ENCODE measurements at regions not wholly inside any gene's neighbourhood (a gene's known extent, or its start where the extent isn't known, plus 50 kb on each side); places are given as distances from the start of the nearest gene placed in this dataset.

- no peak for TF ChIP-seq POLR2A (IDR thresholded peaks at IDR 0.05; ENCODE audit: low read depth, low read length)
- TF ChIP-seq TAF1 (IDR thresholded peaks at IDR 0.05; ENCODE audit: low read depth, low read length), result no peak
Measured at GRCh38 chr22:49422701-49423100, 405.0 kb downstream of the BRD1 start.

All from GM12891 (cell line).